ENCODE measurements at regions not wholly inside any gene's neighbourhood (a gene's known extent, or its start where the extent isn't known, plus 50 kb on each side); places are given as distances from the start of the nearest gene placed in this dataset.

DNA sequence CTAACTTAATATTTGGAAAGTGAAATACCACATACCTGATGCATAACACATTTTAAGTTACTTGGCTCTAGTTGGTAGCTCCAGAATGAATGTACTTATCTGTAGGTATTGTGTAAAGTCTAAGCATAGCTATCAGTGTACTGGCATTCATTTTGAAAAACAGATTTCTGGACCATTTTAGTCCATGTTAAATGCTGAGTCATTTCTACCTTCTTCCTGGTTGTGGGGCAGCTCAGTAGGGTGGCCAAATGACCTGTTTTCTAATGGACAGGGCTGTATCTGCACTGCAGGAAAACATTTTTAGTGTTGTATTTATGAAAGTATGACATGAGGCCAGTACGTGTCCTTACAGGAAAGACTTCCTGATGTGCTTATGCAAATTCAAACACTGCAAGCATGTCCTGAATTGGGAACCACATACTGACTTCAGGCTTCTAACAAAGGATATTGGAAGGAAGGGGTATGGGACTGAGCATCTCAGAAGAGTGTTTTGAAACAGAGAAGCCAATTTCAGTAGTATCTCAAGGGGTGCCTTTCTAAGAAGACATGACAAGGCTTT is 300.3 kb upstream of the B3GALT2 start:
- H3K4me3 ChIP-seq (ENCODE audit: low read length) = no peak overlapping the region
- DNase-seq (ENCODE audit: low read depth) = no peak
- TF ChIP-seq CTCF (conservative IDR thresholded peaks at IDR 0.05; ENCODE audit: low read length) = no peak

GRCh38 chr1:193480755-193481154 is 294.3 kb upstream of the B3GALT2 start:
- TF ChIP-seq CTCF (conservative IDR thresholded peaks at IDR 0.05; ENCODE audit: low read length) = no peak
- no peak for DNase-seq (ENCODE audit: low read depth)
- H3K4me3 ChIP-seq (ENCODE audit: low read length) = no peak overlapping the region

GRCh38 chr1:193479187-193479586 is 292.8 kb upstream of the B3GALT2 start:
- DNase-seq (ENCODE audit: low read depth) = no peak
- H3K4me3 ChIP-seq (ENCODE audit: low read length) = no peak overlapping the region
- TF ChIP-seq CTCF (conservative IDR thresholded peaks at IDR 0.05; ENCODE audit: low read length) = no peak

DNA sequence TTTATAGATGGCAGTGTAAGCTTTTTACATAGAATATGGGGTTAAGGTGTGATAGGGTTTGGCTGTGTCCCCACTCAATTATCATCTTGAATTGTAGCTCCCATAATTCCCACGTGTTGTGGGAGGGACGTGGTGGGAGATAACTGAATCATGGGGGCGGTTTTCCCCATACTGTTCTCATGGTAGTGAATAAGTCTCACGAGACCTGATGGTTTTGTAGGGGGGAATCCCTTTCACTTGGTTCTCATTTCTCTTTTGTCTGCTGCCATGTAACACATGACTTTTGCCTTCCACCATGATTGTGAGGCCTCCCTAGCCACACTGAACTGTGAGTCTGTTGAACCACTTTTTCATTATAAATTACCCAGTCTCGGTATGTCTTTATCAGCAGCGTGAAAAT is 290.3 kb upstream of the B3GALT2 start:
- no peak for DNase-seq (ENCODE audit: low read depth)
- TF ChIP-seq CTCF (conservative IDR thresholded peaks at IDR 0.05; ENCODE audit: low read length) = no peak
- H3K4me3 ChIP-seq (ENCODE audit: low read length) = no peak overlapping the region

DNA sequence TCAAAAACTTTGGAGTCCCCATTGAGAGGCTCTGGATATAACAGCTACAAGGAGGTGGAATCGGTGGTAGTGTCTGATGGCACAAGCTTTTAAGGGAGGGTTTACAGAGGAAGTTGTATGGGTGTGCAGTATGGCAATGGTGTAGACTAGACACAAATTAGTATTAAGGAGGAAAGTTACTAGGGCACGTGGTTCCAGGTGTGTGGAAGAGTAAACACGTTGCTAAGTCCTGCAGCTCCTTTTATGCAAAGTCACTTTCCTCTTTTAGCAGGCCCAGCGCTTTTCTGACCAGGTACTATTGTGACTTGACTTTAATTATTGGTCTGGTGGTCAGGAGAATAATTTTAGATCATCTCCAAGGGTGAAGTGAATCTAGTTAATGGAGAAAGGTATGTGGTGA is 287.5 kb upstream of the B3GALT2 start:
- no peak for TF ChIP-seq CTCF (conservative IDR thresholded peaks at IDR 0.05; ENCODE audit: low read length)
- no peak overlapping the region for H3K4me3 ChIP-seq (ENCODE audit: low read length)
- DNase-seq (ENCODE audit: low read depth) = no peak

DNA sequence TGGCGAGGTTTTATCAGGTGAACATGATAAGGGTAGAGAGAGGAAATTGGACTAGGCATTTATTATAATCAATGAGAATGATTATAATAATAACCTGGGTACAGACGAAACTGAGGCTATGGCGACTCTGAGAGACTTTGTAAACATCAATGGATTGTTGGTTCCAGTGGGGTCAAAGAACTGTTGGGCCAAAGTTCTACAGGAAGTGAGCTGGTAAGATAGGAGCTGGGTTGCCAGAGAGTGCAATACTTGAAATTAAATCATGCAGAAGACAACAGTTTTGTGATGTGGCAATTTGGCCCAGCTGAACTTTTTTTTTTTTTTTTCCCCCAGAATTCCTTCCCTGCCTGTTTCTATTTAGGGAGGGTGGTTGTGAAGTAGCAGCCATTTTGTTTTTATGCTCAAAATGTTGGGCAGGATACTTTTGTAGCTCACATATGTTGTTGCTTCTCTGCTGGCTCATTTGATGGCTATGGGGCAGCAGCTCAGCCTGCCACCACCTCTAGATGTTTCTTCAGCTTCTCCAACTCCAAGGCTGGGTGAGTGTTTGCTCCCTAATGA is 286.5 kb upstream of the B3GALT2 start:
- TF ChIP-seq CTCF (conservative IDR thresholded peaks at IDR 0.05; ENCODE audit: low read length) = no peak
- H3K4me3 ChIP-seq (ENCODE audit: low read length) = no peak overlapping the region
- DNase-seq (ENCODE audit: low read depth) = no peak

DNA sequence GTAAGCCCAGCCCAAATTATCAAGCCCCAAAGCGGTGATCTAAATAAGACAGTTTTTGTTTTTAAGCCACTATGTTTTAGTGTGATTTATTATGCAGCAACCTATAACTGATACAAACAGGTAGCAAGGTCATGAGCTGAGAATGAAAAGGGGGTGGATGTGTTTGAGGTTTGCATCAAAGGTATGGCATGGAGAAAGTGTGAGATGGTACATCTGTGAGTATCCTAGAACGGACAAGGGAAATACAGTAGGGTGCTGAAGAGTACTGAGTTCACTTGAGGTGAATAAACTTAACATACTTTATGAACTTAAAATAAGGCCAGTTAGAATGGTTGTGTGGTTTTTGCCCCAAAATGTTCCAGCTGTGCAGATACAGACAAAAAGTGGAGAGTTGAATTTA is 286.0 kb upstream of the B3GALT2 start:
- no peak overlapping the region for H3K4me3 ChIP-seq (ENCODE audit: low read length)

More for the DNA sequence above, 286.0 kb upstream of the B3GALT2 start:
- no peak for TF ChIP-seq CTCF (conservative IDR thresholded peaks at IDR 0.05; ENCODE audit: low read length)
- DNase-seq (ENCODE audit: low read depth) = no peak
